Mammary epithelial cell (primary cell): ENCODE measurements at regions not wholly inside any gene's neighbourhood (a gene's known extent, or its start where the extent isn't known, plus 50 kb on each side); places are given as distances from the start of the nearest gene placed in this dataset.

Experiments
- CTCF ChIP-seq, 2 donors: IDR thresholded peaks in 1 of 2; conservative IDR thresholded peaks in 1 of 2; 2 replicates each; pipeline ENCODE4 v1.5.1; 2011 to 2012; ENCODE audit warnings: inconsistent platforms in 2 of 2, low read length in 2 of 2, mild to moderate bottlenecking in 2 of 2, control low read depth in 1 of 2, low read depth in 1 of 2; ENCODE audit not compliant: insufficient read depth in 1 of 2; ENCODE audit errors: extremely low read depth in 1 of 2
- EZH2 ChIP-seq: IDR thresholded peaks from 2 replicates; pipeline ENCODE4 v1.6.1; 2012; ENCODE audit warnings: low read length, inconsistent platforms, borderline replicate concordance

DNA sequence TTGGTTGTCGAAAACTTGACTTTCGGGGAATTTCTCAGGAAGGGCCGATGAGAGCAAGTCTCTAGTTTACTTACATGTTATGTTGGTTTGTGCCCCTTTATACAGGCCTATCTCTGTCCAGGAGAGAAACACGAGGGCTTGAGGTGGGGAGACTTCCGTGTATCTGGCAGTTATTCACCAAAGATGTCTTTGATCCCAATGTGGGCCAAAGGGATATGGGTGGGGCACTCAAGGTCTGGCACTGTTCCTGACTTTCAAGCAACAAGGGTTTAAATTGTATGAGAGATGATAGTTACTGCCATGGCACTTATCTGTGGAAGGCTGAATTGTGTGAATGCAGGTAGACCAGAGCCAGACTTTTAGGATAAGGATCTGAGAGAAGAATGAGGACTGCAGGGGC, 137.2 kb upstream of the DHRS4 start:
- TF ChIP-seq EZH2 (no peak), CTCF (conservative IDR thresholded peaks at IDR 0.05 in 1 of 2, IDR thresholded peaks at IDR 0.05 in 1 of 2; ENCODE audit: extremely low read depth in 1 of 2, insufficient read depth in 1 of 2, low read depth in 1 of 2, low read length in 2 of 2) (no peak)
